Smooth muscle cell (in vitro differentiated cells): ENCODE measurements at regions not wholly inside any gene's neighbourhood (a gene's known extent, or its start where the extent isn't known, plus 50 kb on each side); places are given as distances from the start of the nearest gene placed in this dataset.

Experiments
- DNase-seq: peaks from one replicate; lab custom pipeline; 2025; ENCODE audit not compliant: unreplicated experiment; lab: John Stamatoyannopoulos, UW
- H2AFZ ChIP-seq: fragments of 200-600 bp; sonication (generic); 2 replicates; pipeline ENCODE4 v1.6.0; 2016; ENCODE audit warnings: antibody characterized with exemption, low read depth, mild to moderate bottlenecking
- H3F3A ChIP-seq: fragments of 200-600 bp; sonication (generic); 2 replicates; pipeline ENCODE4 v1.6.0; 2017; ENCODE audit warnings: antibody characterized with exemption, low read depth
- H3K27ac ChIP-seq: fragments of 200-600 bp; sonication (generic); 2 replicates; pipeline ENCODE4 v1.5.1; 2016; ENCODE audit warnings: low read depth, mild to moderate bottlenecking
- H3K27me3 ChIP-seq: fragments of 200-600 bp; sonication (generic); 2 replicates; pipeline ENCODE4 v1.6.1; 2016; ENCODE audit warnings: low read depth, mild to moderate bottlenecking
- H3K36me3 ChIP-seq: fragments of 200-600 bp; sonication (generic); 2 replicates; pipeline ENCODE4 v1.5.1; 2016; ENCODE audit warnings: low read depth
- H3K4me1 ChIP-seq: fragments of 200-600 bp; sonication (generic); 2 replicates; pipeline ENCODE4 v1.5.1; 2016; ENCODE audit warnings: low read depth
- H3K4me2 ChIP-seq: fragments of 200-600 bp; sonication (generic); 2 replicates; pipeline ENCODE4 v1.6.0; 2016; ENCODE audit warnings: mild to moderate bottlenecking
- H3K4me3 ChIP-seq: fragments of 200-600 bp; sonication (generic); 2 replicates; pipeline ENCODE4 v1.5.1; 2016; ENCODE audit warnings: mild to moderate bottlenecking
- H3K79me2 ChIP-seq: fragments of 200-600 bp; sonication (generic); 2 replicates; pipeline ENCODE4 v1.6.0; 2016; ENCODE audit warnings: low read depth, mild to moderate bottlenecking
- H3K9ac ChIP-seq: fragments of 200-600 bp; sonication (generic); 2 replicates; pipeline ENCODE4 v1.6.0; 2016; ENCODE audit warnings: low read depth
- H3K9me3 ChIP-seq: fragments of 200-600 bp; sonication (generic); replicated peaks from 2 replicates; pipeline ENCODE4 v1.5.1; 2016; ENCODE audit warnings: low read depth
- H4K20me1 ChIP-seq: fragments of 200-600 bp; sonication (generic); 2 replicates; pipeline ENCODE4 v1.6.0; 2016; ENCODE audit warnings: low read depth
- CTCF ChIP-seq: fragments of 200-600 bp; sonication (generic); IDR thresholded peaks from 2 replicates; pipeline ENCODE4 v1.5.1; 2017; ENCODE audit warnings: borderline replicate concordance, mild to moderate bottlenecking, antibody characterized with exemption; ENCODE audit not compliant: insufficient read depth, poor library complexity, severe bottlenecking
- WGBS: methylation state at CpG from one replicate; pipeline ENCODE4 v1.1.7; 2016; ENCODE audit warnings: low lambda C conversion rate; 5-methylcytosine and 5-hydroxymethylcytosine counted together

- H4K20me1 ChIP-seq = no peaks in the 10 kb centered on the region
- no peaks in the 10 kb centered on the region for H3K36me3 ChIP-seq
- H3K9me3 ChIP-seq = no peaks in the 10 kb centered on the region
- H3F3A ChIP-seq = no peaks in the 10 kb centered on the region
- no peak for TF ChIP-seq CTCF
- H3K27me3 ChIP-seq = no peaks in the 10 kb centered on the region
- DNase-seq = no peak
- no peak overlapping the region for H3K4me3 ChIP-seq
- H3K27ac ChIP-seq = no peak overlapping the region
- no peak overlapping the region for H2AFZ ChIP-seq
- no peak overlapping the region for H3K4me2 ChIP-seq
- 89% methylated on average over 5 of the region's 5 CpGs for WGBS
- H3K79me2 ChIP-seq = no peaks in the 10 kb centered on the region
- no peaks in the 10 kb centered on the region for H3K4me1 ChIP-seq
- no peak overlapping the region for H3K9ac ChIP-seq
These were observed 139.2 kb downstream of the LINC00632 start for GRCh38 chrX:140848800-140849199.

- no peak overlapping the region for H3K4me2 ChIP-seq
- no peak for DNase-seq
- H3K4me3 ChIP-seq = no peak overlapping the region
- 83% methylated on average over 9 of the region's 9 CpGs for WGBS
- no peak overlapping the region for H2AFZ ChIP-seq
- no peaks in the 10 kb centered on the region for H4K20me1 ChIP-seq
- H3K9ac ChIP-seq = no peak overlapping the region
- no peaks in the 10 kb centered on the region for H3K9me3 ChIP-seq
- no peak overlapping the region for H3K27ac ChIP-seq
- no peaks in the 10 kb centered on the region for H3F3A ChIP-seq
- no peak for TF ChIP-seq CTCF
- H3K79me2 ChIP-seq = no peaks in the 10 kb centered on the region
- H3K4me1 ChIP-seq = no peaks in the 10 kb centered on the region
- H3K36me3 ChIP-seq = no peaks in the 10 kb centered on the region
- no peaks in the 10 kb centered on the region for H3K27me3 ChIP-seq
These were observed 141.7 kb upstream of the SPANXB1 start for GRCh38 chrX:140860718-140861117.

GRCh38 chrX:140866446-140866845 lies 135.9 kb upstream of the SPANXB1 start:
- Histone ChIP-seq H3K27ac (no peak overlapping the region), H3K9me3 (no peaks in the 10 kb centered on the region), H3K4me1 (no peaks in the 10 kb centered on the region), H3K4me2 (no peak overlapping the region), H3K36me3 (no peaks in the 10 kb centered on the region), H3F3A (no peaks in the 10 kb centered on the region), H3K4me3 (no peak overlapping the region), H3K79me2 (no peaks in the 10 kb centered on the region), H2AFZ (no peak overlapping the region), H4K20me1 (no peaks in the 10 kb centered on the region), H3K27me3 (no peaks in the 10 kb centered on the region), H3K9ac (no peak overlapping the region)
- TF ChIP-seq CTCF = no peak
- 72% methylated on average over 1 of the region's 1 CpG for WGBS
- no peak for DNase-seq

- H4K20me1 ChIP-seq = no peaks in the 10 kb centered on the region
- H3F3A ChIP-seq = no peaks in the 10 kb centered on the region
- H3K27ac ChIP-seq = no peak overlapping the region
- H3K36me3 ChIP-seq = no peaks in the 10 kb centered on the region
- no peaks in the 10 kb centered on the region for H3K27me3 ChIP-seq
- no peak overlapping the region for H3K9ac ChIP-seq
- no peaks in the 10 kb centered on the region for H3K4me1 ChIP-seq
- no peak for TF ChIP-seq CTCF
- H2AFZ ChIP-seq = no peak overlapping the region
- DNase-seq = no peak
- H3K4me3 ChIP-seq = no peak overlapping the region
- H3K4me2 ChIP-seq = no peak overlapping the region
- no peaks in the 10 kb centered on the region for H3K79me2 ChIP-seq
- no peaks in the 10 kb centered on the region for H3K9me3 ChIP-seq
These were observed 89.8 kb upstream of the SPANXB1 start for GRCh38 chrX:140912606-140913005.
